ENCODE measurements at regions not wholly inside any gene's neighbourhood (a gene's known extent, or its start where the extent isn't known, plus 50 kb on each side); places are given as distances from the start of the nearest gene placed in this dataset.
A peak's percentile ranks its signal among the peaks of the same experiment; 100 is the strongest.

DNA sequence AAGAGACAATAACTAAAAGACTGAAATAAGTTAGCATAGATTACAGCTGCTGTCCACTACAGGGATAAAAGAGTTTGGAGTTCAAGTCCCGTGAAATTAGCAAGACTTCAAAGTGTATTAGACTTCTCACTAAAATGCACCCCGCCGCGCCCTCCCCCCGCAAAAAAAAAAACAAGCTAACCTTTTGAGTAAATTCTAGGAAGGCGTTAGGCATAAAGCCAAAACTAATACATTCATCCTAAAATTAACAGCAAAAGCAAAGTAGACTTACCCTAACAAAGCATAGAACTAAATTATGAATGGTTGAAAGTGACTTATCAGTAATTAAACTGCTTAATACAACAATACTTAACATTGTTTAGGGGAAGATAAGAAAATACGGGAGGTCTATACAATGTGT is 581.0 kb upstream of the CHORDC1 start:
- DNase-seq = no peak

DNA sequence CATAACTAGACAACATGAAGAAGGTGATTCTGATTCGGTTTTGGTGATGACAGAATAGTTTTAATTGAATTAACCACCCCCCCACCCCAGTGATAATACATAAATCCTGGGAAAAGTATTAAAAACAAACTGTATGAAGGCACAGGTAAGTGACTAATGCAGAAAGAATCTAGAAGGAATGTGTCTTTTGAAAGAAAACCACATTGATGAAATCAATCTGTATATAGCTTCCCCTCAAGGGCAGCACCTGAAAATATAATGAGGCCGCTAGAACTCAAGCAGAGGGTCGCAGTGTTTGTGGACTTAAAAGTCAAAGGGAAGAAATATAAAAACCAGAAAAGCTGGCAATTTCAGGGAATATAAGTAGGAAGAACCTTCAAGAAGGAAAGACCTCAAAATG is 580.5 kb upstream of the CHORDC1 start:
- DNase-seq = no peak

DNA sequence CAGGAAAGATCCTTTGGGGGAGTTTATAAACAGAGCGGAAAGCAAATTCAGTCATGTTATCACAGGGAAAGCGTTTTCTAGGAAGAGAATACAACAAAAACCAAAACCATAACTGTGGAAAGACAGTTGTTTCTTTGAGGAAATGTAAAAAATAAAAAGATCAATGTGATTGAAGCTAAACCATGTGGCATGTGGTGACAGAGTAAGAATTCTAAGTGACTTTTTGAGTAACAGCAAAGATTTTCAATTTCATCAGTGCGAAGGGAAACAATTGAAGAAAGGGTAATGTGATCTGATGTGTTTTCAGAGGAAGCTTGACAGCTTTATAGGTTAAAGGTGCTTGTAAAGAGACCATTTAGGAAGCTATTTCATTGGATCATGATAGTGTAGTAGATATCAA is 575.9 kb upstream of the CHORDC1 start:
- DNase-seq = no peak

DNA sequence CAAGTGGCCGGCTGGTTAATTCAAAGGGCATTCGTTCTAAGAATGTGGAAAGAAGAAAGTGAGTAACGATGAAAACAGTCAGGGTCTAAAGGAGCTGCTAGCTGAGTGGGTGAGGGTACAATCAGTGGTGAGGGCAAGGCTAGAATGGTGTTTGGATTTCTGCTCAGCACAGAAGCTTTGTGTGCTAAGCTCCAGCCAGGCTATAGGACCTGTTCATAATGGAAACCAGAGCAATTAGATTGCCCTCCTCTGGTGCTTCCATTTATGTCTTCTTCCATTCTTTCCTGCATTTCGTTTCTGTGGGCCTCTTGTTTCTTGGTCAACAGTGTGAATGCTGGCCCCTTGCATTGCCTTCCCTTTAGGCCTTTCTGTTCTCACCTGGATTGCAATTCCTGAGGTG is 572.9 kb upstream of the CHORDC1 start:
- no peak for DNase-seq

DNA sequence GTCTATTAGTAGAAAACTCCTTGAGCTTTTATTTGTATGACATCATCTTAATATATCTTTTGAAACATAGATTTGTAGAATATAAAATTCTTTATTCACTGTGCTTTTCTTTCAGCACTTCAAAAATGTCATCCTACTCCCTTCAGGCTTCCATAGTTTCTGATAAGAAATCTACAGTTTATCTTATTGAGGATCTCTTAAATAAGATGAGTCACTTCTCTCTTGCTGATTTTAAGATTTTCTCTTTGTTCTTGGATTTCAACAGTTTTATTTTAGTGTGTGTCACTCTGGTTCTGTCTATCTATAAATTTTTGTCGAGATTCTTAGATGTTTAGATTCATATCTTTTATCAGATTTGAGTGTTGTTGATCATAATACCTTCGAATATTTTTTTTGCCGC is 566.1 kb upstream of the CHORDC1 start:
- no peak for DNase-seq

DNA sequence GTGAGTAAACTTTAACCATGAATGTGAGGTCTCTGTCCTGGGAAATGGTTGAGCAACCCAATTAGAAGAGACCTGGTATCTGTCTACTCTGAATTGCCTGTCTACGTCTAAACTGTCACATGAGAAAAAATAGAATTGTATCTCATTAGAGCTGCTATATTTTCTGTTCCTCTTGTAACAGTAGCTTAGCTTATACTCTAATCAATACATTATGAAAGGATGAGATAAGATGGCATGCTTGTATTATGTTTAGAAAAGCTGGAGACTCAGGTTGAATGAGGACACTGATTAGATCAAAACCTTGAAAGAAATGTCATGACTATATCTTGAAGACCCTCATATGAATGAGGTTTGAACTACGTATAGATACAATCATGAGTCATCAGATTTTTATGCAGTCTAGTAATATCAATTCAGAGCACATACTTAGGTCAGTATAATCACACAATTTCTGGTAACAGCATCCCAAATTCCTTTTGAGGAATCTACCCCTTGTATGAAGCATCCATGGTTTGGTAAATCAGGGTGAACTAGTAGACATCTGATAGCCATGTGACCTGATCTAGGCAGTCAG is 561.5 kb upstream of the CHORDC1 start:
- no peak for DNase-seq

DNA sequence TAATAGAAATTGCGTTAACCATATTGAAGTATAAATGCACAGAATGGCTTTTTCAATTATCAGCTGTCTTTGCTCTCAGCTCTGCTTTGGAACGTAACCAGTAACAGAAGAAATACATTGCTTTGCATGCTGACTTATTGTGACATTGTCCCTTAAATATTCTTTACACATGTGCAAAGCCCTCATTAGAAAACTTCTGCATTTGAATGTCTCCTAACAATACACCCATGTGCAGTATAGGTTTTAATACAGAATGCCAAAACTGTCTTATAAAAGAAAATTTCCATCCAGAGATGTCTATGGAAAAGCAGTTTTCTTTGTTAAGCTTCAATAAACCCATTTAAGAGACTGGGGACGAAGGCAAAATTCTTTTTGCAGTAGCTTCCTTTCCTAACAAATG is 560.3 kb upstream of the CHORDC1 start:
- no peak for DNase-seq

- DNase-seq = no peak
Measured at GRCh38 chr11:90779098-90779497, 556.2 kb upstream of the CHORDC1 start.

- DNase-seq = no peak
Measured at GRCh38 chr11:90775567-90776165, 552.8 kb upstream of the CHORDC1 start.

GRCh38 chr11:90774727-90775566 is 552.1 kb upstream of the CHORDC1 start:
- no peak for DNase-seq

DNA sequence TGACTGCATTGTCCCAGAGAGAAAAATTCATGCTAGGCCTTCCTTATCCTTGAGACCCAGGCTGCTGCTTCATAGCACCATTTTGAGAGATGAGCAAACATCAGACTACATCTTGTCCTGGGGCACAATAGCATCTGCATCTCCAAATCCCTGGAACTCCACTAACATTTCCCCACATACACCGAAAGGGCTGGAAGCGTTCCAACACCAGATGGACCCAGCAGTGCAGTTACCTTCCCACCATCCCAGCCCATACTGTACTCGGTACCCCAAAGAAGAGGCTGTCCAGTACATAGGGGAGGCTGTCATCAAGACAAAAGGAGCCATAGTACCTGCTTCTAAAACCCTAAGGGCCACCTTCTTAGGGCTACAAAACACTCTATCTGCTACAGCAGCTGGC is 547.2 kb upstream of the CHORDC1 start:
- no peak for DNase-seq

- DNase-seq = no peak
Measured at GRCh38 chr11:90766121-90766520, 543.3 kb upstream of the CHORDC1 start.

GRCh38 chr11:90764691-90765090 is 541.8 kb upstream of the CHORDC1 start:
- no peak for DNase-seq

GRCh38 chr11:90757849-90758494 is 535.1 kb upstream of the CHORDC1 start:
- no peak for DNase-seq

DNA sequence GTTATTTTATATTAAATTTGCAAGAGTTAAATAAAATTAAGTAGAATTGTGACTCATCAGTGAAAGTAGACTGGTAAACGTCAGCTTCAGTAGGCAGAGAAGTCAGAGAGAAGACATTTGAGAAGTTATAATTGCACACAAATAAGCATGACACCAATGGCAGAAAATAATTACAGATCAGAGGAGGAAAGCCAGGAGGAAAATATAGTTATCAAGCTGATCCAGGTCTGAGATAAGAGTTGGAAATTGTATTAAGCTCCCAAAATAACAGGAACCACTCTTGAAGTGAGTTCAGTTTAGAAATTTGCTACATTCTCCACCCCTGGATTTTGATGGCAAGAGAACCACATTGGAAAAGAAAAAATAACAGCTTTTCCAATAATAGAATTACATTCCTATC is 533.8 kb upstream of the CHORDC1 start:
- no peak for DNase-seq

DNA sequence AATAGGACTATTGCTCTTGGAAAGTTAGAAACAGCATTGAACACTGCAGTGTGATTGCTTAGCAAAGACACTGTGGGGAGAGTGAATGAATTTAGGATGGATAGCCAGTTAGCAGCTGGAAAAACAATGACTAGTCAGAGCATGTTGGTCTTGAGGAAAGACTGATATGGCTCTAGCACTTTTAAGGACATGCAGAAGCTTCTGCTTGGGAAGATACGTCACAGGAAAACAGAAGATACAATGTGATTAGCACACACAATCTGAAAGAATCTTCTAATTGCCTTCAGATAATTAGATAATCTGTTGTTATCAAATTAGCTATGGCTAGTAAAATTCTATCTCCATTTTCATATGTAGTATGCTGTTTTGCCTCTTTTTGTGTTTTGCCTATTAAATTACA is 530.7 kb upstream of the CHORDC1 start:
- DNase-seq = no peak

DNA sequence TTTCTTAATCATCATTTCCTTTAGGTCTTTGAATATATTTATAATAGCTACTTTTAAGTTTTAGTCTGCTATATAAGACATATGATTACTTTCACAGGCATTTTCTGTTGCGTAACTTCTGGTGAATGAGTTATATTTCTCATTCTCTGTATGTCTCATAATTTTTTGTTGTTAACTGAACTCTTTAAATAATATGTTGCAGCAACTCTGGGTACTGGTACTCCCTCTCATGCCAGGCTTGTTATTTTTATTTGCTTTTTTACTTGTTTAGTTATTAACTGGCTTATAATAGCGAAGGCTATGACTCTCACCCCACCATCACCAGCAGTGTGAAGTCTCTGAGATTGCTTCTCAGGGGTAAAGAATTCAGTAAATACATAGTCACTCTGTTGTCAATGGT is 524.2 kb upstream of the CHORDC1 start:
- DNase-seq = peak; percentile 68

DNA sequence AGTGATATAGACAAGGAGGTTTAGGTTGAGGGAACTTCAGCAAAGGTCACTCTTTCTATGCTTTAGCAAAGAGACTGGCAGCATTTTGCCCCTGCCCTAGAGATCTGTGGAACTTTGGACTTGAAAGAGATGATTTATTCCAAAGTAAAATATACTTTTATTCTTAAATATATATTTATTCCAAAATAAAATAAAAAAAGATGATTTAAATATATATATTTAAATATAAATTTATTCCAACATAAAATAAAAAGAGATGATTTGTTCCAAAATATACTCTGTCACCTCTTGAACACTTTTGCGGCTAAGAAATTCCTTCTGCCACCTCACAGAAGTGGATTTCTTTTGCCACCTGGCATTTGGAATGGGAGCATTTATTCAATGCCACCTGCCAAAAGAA is 521.3 kb upstream of the CHORDC1 start:
- DNase-seq = no peak

GRCh38 chr11:90738799-90739198 is 516.0 kb upstream of the CHORDC1 start:
- DNase-seq = no peak

GRCh38 chr11:90737444-90738050 is 514.7 kb upstream of the CHORDC1 start:
- DNase-seq = no peak

DNA sequence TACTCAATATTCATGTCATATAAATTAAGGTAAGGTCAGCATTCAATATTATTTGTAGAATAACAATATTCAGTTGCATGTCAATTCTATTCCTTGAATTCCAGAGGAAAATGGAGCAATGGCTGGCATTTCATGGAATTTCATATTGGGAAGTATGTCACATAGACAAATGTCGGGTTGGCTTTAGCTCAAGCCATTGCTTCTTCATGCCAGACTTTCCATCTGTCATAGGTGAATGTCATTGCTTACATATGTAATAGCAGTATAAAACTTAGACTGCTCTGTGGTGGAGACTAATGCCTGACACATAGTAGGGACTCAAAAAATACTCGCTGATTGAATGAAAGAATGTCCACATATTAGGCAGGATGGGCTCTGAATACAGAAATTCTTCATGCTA is 509.6 kb upstream of the CHORDC1 start:
- no peak for DNase-seq

GRCh38 chr11:90723475-90723874 is 500.6 kb upstream of the CHORDC1 start:
- no peak for DNase-seq

DNA sequence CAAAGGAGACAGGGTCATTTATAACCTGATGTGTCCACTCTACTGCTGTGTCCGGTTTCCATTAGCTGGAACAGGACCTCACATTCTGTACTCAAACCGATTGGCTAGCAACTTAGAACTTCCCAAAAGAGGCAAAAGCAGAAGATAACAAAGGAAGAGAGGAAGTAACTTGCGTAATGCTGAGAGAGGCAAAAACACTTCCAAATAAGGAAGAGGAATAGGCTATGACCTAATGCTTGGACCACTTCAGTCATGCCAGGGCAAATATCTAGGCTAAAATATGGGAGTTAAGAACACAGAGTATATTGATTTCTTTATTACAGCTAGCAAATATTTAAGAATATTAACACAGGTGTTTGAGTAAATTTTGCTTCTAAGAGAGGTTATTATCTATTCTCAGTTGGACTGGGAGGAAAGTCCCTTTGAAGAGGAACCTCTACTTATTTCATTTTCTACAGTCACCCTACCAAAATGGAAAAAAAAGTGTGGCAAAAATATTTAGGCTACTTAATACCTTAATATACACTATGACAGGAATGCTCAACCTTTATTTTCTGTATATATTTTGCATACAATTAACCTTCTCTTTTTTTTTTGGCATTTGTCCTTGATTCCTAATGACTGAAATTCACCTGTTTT is 499.8 kb upstream of the CHORDC1 start:
- DNase-seq = peak; percentile 11

Measured in fibroblast of skin of right quadriceps (primary cell).